H9 (cell line): ENCODE measurements at regions not wholly inside any gene's neighbourhood (a gene's known extent, or its start where the extent isn't known, plus 50 kb on each side); places are given as distances from the start of the nearest gene placed in this dataset.

Experiments used
- DNase-seq: peaks from one replicate; pipeline ENCODE4 v3.0.0-alpha.2; 2017
- H2AFZ ChIP-seq: one replicate; pipeline ENCODE4 v1.6.1; 2013; ENCODE audit warnings: mild to moderate bottlenecking, low read length, control low read depth, moderate library complexity
- H2AK5ac ChIP-seq: 2 replicates; pipeline ENCODE4 v1.6.1; 2013; ENCODE audit warnings: low read length, control low read depth, mixed read lengths; ENCODE audit not compliant: insufficient read length
- H2BK120ac ChIP-seq: one replicate; pipeline ENCODE4 v1.6.1; 2013; ENCODE audit warnings: low read depth, mild to moderate bottlenecking, low read length, control low read depth, inconsistent platforms; ENCODE audit not compliant: poor library complexity, severe bottlenecking
- H2BK12ac ChIP-seq: 2 replicates; pipeline ENCODE4 v1.6.1; 2013; ENCODE audit warnings: low read length, control low read depth, mixed read lengths, low read depth; ENCODE audit not compliant: insufficient read length
- H2BK15ac ChIP-seq: 2 replicates; pipeline ENCODE4 v1.6.1; 2013; ENCODE audit warnings: low read depth, low read length, control low read depth
- H2BK20ac ChIP-seq: one replicate; pipeline ENCODE4 v1.6.1; 2013; ENCODE audit warnings: low read depth, mild to moderate bottlenecking, low read length, control low read depth, inconsistent platforms; ENCODE audit not compliant: poor library complexity, severe bottlenecking
- H2BK5ac ChIP-seq: 2 replicates; pipeline ENCODE4 v1.6.1; 2013; ENCODE audit warnings: low read length, control low read depth, mixed read lengths; ENCODE audit not compliant: insufficient read length
- H3K14ac ChIP-seq: 2 replicates; pipeline ENCODE4 v1.6.1; 2013; ENCODE audit warnings: low read length, control low read depth; ENCODE audit not compliant: insufficient read depth
- H3K18ac ChIP-seq: 2 replicates; pipeline ENCODE4 v1.6.1; 2013; ENCODE audit warnings: low read depth, mild to moderate bottlenecking, mixed read lengths, low read length, control low read depth; ENCODE audit not compliant: insufficient read length
- H3K23ac ChIP-seq: 2 replicates; pipeline ENCODE4 v1.6.1; 2013; ENCODE audit warnings: low read length, control low read depth, mixed read lengths, low read depth; ENCODE audit not compliant: insufficient read length
- H3K23me2 ChIP-seq: 2 replicates; pipeline ENCODE4 v1.6.1; 2013; ENCODE audit warnings: low read depth, mild to moderate bottlenecking, mixed read lengths, low read length, control low read depth; ENCODE audit not compliant: insufficient read length, poor library complexity, severe bottlenecking
- H3K27ac ChIP-seq: 2 replicates; pipeline ENCODE4 v1.5.1; 2013; ENCODE audit warnings: low read length, control low read depth, mixed read lengths, low read depth; ENCODE audit not compliant: insufficient read length
- H3K27me3 ChIP-seq: 2 replicates; pipeline ENCODE4 v1.6.1; 2013; ENCODE audit warnings: low read length, control low read depth, inconsistent platforms; ENCODE audit not compliant: insufficient read depth
- H3K4ac ChIP-seq: 2 replicates; pipeline ENCODE4 v1.6.1; 2013; ENCODE audit warnings: low read depth, mild to moderate bottlenecking, control low read depth, inconsistent platforms, low read length, moderate library complexity
- H3K4me1 ChIP-seq: 2 replicates; pipeline ENCODE4 v1.6.1; 2013; ENCODE audit warnings: low read length, control low read depth, inconsistent platforms; ENCODE audit not compliant: insufficient read depth
- H3K4me2 ChIP-seq: 2 replicates; pipeline ENCODE4 v1.6.1; 2013; ENCODE audit warnings: low read length, control low read depth, mixed read lengths; ENCODE audit not compliant: insufficient read length, insufficient read depth
- H3K56ac ChIP-seq: 2 replicates; pipeline ENCODE4 v1.6.1; 2013; ENCODE audit warnings: low read depth, mild to moderate bottlenecking, mixed read lengths, low read length, control low read depth; ENCODE audit not compliant: insufficient read length
- H3K79me1 ChIP-seq: 2 replicates; pipeline ENCODE4 v1.6.1; 2013; ENCODE audit warnings: low read depth, mild to moderate bottlenecking, moderate library complexity, low read length, control low read depth, inconsistent platforms; ENCODE audit not compliant: insufficient read depth, poor library complexity, severe bottlenecking
- H3K79me2 ChIP-seq: 2 replicates; pipeline ENCODE4 v1.6.1; 2013; ENCODE audit warnings: low read length, control low read depth, inconsistent platforms; ENCODE audit not compliant: insufficient read depth
- H3K9ac ChIP-seq: 2 replicates; pipeline ENCODE4 v1.6.1; 2013; ENCODE audit warnings: low read length, control low read depth, mixed read lengths; ENCODE audit not compliant: insufficient read length; ENCODE audit errors: extremely low read depth
- H3K9me3 ChIP-seq: one replicate; pipeline ENCODE4 v1.6.1; 2013; ENCODE audit warnings: low read depth, low read length, inconsistent platforms; ENCODE audit not compliant: control insufficient read depth
- H3T11ph ChIP-seq: one replicate; pipeline ENCODE4 v1.6.1; 2013; ENCODE audit warnings: mild to moderate bottlenecking, low read length, control low read depth, inconsistent platforms
- H4K20me1 ChIP-seq: one replicate; pipeline ENCODE4 v1.6.1; 2013; ENCODE audit not compliant: control insufficient read depth, insufficient read length, insufficient read depth
- H4K5ac ChIP-seq: 2 replicates; pipeline ENCODE4 v1.6.1; 2013; ENCODE audit warnings: low read depth, mild to moderate bottlenecking, mixed read lengths, low read length, control low read depth; ENCODE audit not compliant: insufficient read length
- H4K8ac ChIP-seq: replicated peaks from 2 replicates; pipeline ENCODE4 v1.6.1; 2013; ENCODE audit warnings: low read length, control low read depth, mixed read lengths, low read depth; ENCODE audit not compliant: insufficient read length
- H4K91ac ChIP-seq: 2 replicates; pipeline ENCODE4 v1.6.1; 2013; ENCODE audit warnings: low read depth, mild to moderate bottlenecking, moderate library complexity, mixed read lengths, low read length, control low read depth; ENCODE audit not compliant: insufficient read length
- H3K27ac Mint-ChIP-seq, 3 experiments: 2 replicates in 2 of 3; 3 replicates in 1 of 3; pipeline ENCODE4 v1.8.0; 2020 to 2021; ENCODE audit warnings: mixed read lengths in 3 of 3, mild to moderate bottlenecking in 1 of 3, moderate library complexity in 1 of 3
- H3K27me3 Mint-ChIP-seq: 2 replicates; pipeline ENCODE4 v1.8.0; 2021; ENCODE audit warnings: low read depth, mild to moderate bottlenecking, moderate library complexity, mixed read lengths
- H3K36me3 Mint-ChIP-seq, 3 experiments: 2 replicates in 2 of 3; 3 replicates in 1 of 3; pipeline ENCODE4 v1.8.0; 2020 to 2021; ENCODE audit warnings: low read depth in 3 of 3, mixed read lengths in 3 of 3; ENCODE audit not compliant: insufficient read depth in 1 of 3
- H3K4me1 Mint-ChIP-seq, 2 experiments: 2 replicates each; pipeline ENCODE4 v1.8.0; 2020; ENCODE audit warnings: mixed read lengths in 2 of 2
- H3K4me3 Mint-ChIP-seq, 2 experiments: 2 replicates in 1 of 2; 3 replicates in 1 of 2; pipeline ENCODE4 v1.8.0; 2020 to 2021; ENCODE audit warnings: mild to moderate bottlenecking in 2 of 2, mixed read lengths in 2 of 2, moderate library complexity in 1 of 2
- H3K9me3 Mint-ChIP-seq, 2 experiments: 2 replicates in 1 of 2; 3 replicates in 1 of 2; pipeline ENCODE4 v1.8.0; 2020; ENCODE audit warnings: mild to moderate bottlenecking in 2 of 2, mixed read lengths in 2 of 2, moderate library complexity in 1 of 2
- WGBS: extraction: QIAGEN DNeasy Blood & Tissue Kit; methylation state at CpG from one replicate; pipeline ENCODE4 v1.1.7; 2013; ENCODE audit warnings: missing lambda C conversion rate, low lambda C conversion rate, mixed read lengths; ENCODE audit not compliant: insufficient read length; ENCODE audit errors: extremely low coverage; 5-methylcytosine and 5-hydroxymethylcytosine counted together
- TF ChIP-seq, protein P1 (sequence below): fragments of 200-600 bp; sonication (generic); conservative IDR thresholded peaks from 3 replicates; pipeline ENCODE4 v1.8.0; 2021; ENCODE audit warnings: antibody characterized with exemption, mild to moderate bottlenecking

DNA sequence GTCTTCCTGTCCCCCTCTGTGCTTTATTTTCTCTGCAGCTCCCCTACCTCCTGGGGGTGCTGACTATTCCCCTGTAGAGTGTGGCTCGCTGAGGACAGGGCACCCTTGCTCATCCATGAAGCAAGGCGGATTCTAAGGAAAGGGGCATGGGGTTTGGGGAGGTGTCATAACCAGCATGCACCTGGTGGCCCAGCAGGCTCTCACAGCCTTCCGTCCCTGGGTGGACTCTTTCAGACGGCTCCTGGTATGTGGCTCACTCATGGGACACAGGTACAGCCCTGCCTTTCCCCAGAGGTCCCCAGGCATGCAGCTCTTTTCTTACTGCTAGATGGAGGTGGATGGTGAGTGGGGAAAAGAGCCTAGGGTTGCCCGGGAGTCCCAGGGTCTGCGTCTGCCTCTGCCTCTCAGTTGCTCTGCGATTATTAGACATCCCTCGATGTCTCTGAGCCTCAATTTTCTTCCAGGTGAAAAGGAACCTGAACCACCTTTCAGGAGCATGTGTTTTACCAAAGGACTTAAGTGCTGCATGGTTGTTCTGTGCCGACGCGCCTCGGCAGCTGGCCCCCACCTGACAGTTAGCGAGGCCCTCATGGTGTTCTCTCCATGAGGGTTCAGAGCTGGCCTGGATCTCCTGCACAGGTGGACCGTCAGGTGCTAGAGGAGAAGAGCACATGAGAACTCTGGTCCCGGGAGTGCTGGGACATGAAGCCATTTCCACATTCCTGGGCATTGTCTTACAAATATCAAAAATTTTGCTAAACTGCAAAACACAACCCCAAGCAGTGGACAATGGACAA, 172.5 kb upstream of the SHH start:
- no peak overlapping the region for H2BK5ac ChIP-seq
- no peak overlapping the region for H3K4me3 Mint-ChIP-seq
- WGBS, result no CpG with 5 or more reads among the region's 15 CpGs
- H4K20me1 ChIP-seq, result no peaks in the 10 kb centered on the region
- H3K9me3 ChIP-seq, result no peaks in the 10 kb centered on the region
- no peak overlapping the region for H4K5ac ChIP-seq
- no peak overlapping the region for H4K8ac ChIP-seq
- H3K79me2 ChIP-seq, result no peaks in the 10 kb centered on the region
- no peak overlapping the region for H2BK15ac ChIP-seq
- no peak overlapping the region for H2AFZ ChIP-seq
- H3K14ac ChIP-seq, result no peak overlapping the region; the same call in 1 of the 2 replicates
- no peak overlapping the region for H2AK5ac ChIP-seq
- no peaks in the 10 kb centered on the region for H3K4me1 Mint-ChIP-seq
- DNase-seq, result peak; percentile 7
- no peak overlapping the region for H3K4ac ChIP-seq
- H3K79me1 ChIP-seq, result no peaks in the 10 kb centered on the region
- no peaks in the 10 kb centered on the region for H3K4me1 ChIP-seq
- H2BK20ac ChIP-seq, result no peak overlapping the region
- no peaks in the 10 kb centered on the region for H3K27me3 ChIP-seq
- TF ChIP-seq, protein P1, sequence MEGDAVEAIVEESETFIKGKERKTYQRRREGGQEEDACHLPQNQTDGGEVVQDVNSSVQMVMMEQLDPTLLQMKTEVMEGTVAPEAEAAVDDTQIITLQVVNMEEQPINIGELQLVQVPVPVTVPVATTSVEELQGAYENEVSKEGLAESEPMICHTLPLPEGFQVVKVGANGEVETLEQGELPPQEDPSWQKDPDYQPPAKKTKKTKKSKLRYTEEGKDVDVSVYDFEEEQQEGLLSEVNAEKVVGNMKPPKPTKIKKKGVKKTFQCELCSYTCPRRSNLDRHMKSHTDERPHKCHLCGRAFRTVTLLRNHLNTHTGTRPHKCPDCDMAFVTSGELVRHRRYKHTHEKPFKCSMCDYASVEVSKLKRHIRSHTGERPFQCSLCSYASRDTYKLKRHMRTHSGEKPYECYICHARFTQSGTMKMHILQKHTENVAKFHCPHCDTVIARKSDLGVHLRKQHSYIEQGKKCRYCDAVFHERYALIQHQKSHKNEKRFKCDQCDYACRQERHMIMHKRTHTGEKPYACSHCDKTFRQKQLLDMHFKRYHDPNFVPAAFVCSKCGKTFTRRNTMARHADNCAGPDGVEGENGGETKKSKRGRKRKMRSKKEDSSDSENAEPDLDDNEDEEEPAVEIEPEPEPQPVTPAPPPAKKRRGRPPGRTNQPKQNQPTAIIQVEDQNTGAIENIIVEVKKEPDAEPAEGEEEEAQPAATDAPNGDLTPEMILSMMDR, result no peak
- no peak overlapping the region for H3K27ac ChIP-seq
- H3K56ac ChIP-seq, result no peak overlapping the region
- H2BK120ac ChIP-seq, result no peak overlapping the region
- H3K23ac ChIP-seq, result no peak overlapping the region
- H3T11ph ChIP-seq, result no peak overlapping the region
- no peak overlapping the region for H3K4me2 ChIP-seq
- H3K27me3 Mint-ChIP-seq, result peaks cover 18% of the 10 kb centered on the region
- H2BK12ac ChIP-seq, result no peak overlapping the region
- no peaks in the 10 kb centered on the region for H3K23me2 ChIP-seq
- peaks cover 14 to 19% of the 10 kb centered on the region in 2 experiments for H3K9me3 Mint-ChIP-seq
- no peaks in the 10 kb centered on the region; a peak in 1 of 7 replicates for H3K36me3 Mint-ChIP-seq
- peak overlapping the region in 1 of 3 experiments; percentile 33; a peak in 1 of 7 replicates for H3K27ac Mint-ChIP-seq
- H4K91ac ChIP-seq, result no peak overlapping the region
- no peak overlapping the region for H3K18ac ChIP-seq
- H3K9ac ChIP-seq, result no peak overlapping the region
